ENCODE measurements at regions not wholly inside any gene's neighbourhood (a gene's known extent, or its start where the extent isn't known, plus 50 kb on each side); places are given as distances from the start of the nearest gene placed in this dataset.

DNA sequence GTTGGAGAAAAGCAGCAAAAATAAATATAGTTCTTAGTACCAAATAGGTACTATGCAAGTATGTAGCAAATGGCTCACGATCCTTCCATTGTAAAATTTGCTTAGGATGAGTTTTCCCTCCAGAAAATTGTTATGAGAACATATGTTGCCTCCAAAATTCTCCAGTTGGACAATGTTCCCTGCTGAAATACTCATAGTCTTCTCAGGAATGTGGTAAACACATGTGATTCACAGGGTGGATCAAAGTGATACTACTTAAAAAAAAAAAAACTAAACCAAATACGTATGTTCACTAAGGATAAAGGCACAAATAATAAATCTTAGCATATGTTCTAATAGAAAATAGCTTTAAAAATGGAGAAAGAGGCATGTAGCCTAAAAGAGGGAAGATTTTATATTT lies 84.3 kb upstream of the ZNF385D start:
- FAIRE-seq (no peak), DNase-seq (ENCODE audit: low read depth, low spot score) (no peak)
- H3K4me1 ChIP-seq (ENCODE audit: control insufficient read depth, extremely low read depth, insufficient read depth, low read length) = no peaks in the 10 kb centered on the region
- no peaks in the 10 kb centered on the region for H3K9me3 ChIP-seq (replicated peaks; ENCODE audit: control insufficient read depth, insufficient read depth, low read length)
- no peak overlapping the region for H3K27ac ChIP-seq (ENCODE audit: insufficient read depth, low read depth, low read length)
- no peaks in the 10 kb centered on the region for H3K9me1 ChIP-seq (replicated peaks; ENCODE audit: control insufficient read depth, extremely low read depth, insufficient read depth, low read length)
- H4K20me1 ChIP-seq (replicated peaks; ENCODE audit: control insufficient read depth, extremely low read depth, insufficient read depth, low read length) = no peaks in the 10 kb centered on the region
- intact Hi-C loops (cut with micrococcal nuclease) = no loop called here
- H3K27me3 ChIP-seq (ENCODE audit: control insufficient read depth in 2 of 2, insufficient read depth in 2 of 2, low read length in 2 of 2) = no peaks in the 10 kb centered on the region
- dilution Hi-C loops (cut with MboI; ENCODE audit: extremely low pct_ligation_motif_present, low sequenced_read_pairs) = no loop called here
- no peak overlapping the region for H3K4me2 ChIP-seq (ENCODE audit: insufficient read depth, low read length)
- no peak for TF ChIP-seq POLR2A (IDR thresholded peaks at IDR 0.05; ENCODE audit: low read depth, low read length)
- TF ChIP-seq, protein P1, sequence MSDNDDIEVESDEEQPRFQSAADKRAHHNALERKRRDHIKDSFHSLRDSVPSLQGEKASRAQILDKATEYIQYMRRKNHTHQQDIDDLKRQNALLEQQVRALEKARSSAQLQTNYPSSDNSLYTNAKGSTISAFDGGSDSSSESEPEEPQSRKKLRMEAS (IDR thresholded peaks at IDR 0.05; ENCODE audit: insufficient read depth, insufficient read length) = no peak
- no peak for TF ChIP-seq EZH2 (IDR thresholded peaks at IDR 0.05; ENCODE audit: borderline replicate concordance, low read depth, low read length, severe bottlenecking)
- TF ChIP-seq MYC (IDR thresholded peaks at IDR 0.05; ENCODE audit: low read depth, low read length) = no peak
- no peak for TF ChIP-seq GATA2 (IDR thresholded peaks at IDR 0.05; ENCODE audit: insufficient read depth, insufficient read length, low read depth, low read length)
- TF ChIP-seq POLR2AphosphoS5 (IDR thresholded peaks at IDR 0.05; ENCODE audit: insufficient read depth, low read depth, low read length) = no peak
- no peak for TF ChIP-seq JUN (IDR thresholded peaks at IDR 0.05; ENCODE audit: borderline replicate concordance, insufficient read depth, insufficient read length, low read depth)
- TF ChIP-seq FOS (IDR thresholded peaks at IDR 0.05; ENCODE audit: borderline replicate concordance, insufficient read depth, low read length) = no peak
- TF ChIP-seq, protein P2, sequence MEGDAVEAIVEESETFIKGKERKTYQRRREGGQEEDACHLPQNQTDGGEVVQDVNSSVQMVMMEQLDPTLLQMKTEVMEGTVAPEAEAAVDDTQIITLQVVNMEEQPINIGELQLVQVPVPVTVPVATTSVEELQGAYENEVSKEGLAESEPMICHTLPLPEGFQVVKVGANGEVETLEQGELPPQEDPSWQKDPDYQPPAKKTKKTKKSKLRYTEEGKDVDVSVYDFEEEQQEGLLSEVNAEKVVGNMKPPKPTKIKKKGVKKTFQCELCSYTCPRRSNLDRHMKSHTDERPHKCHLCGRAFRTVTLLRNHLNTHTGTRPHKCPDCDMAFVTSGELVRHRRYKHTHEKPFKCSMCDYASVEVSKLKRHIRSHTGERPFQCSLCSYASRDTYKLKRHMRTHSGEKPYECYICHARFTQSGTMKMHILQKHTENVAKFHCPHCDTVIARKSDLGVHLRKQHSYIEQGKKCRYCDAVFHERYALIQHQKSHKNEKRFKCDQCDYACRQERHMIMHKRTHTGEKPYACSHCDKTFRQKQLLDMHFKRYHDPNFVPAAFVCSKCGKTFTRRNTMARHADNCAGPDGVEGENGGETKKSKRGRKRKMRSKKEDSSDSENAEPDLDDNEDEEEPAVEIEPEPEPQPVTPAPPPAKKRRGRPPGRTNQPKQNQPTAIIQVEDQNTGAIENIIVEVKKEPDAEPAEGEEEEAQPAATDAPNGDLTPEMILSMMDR (IDR thresholded peaks at IDR 0.05; ENCODE audit: extremely low read depth in 1 of 2, insufficient read depth in 1 of 2, low read depth in 1 of 2, low read length in 2 of 2) = no peak
- POLR2A ChIA-PET = no interaction called here
- no peak overlapping the region for H2AFZ ChIP-seq (ENCODE audit: low read depth, low read length)
- no peaks in the 10 kb centered on the region for H3K79me2 ChIP-seq (ENCODE audit: control insufficient read depth, insufficient read depth, low read length)
- H3K4me3 ChIP-seq (replicated peaks in 1 of 3; ENCODE audit: insufficient read depth in 1 of 3, low read depth in 1 of 3, low read length in 3 of 3) = no peak overlapping the region
- H3K36me3 ChIP-seq (ENCODE audit: control insufficient read depth in 2 of 2, extremely low read depth in 1 of 2, insufficient read depth in 2 of 2, low read length in 2 of 2) = no peaks in the 10 kb centered on the region
- H3K9ac ChIP-seq (replicated peaks; ENCODE audit: extremely low read depth, insufficient read depth, low read length) = no peak overlapping the region
- BruUV-seq (replicated peaks) = no TSS peak
- CTCF ChIA-PET = interaction anchor here (1.6 kb wide), 1 partner anchor 1325 kb away, joined by 3 read pairs; no protein-coding TSS in a partner anchor

Measured in endothelial cell of umbilical vein (primary cell).